ENCODE measurements at regions not wholly inside any gene's neighbourhood (a gene's known extent, or its start where the extent isn't known, plus 50 kb on each side); places are given as distances from the start of the nearest gene placed in this dataset.
"Not testable (repeated sequence)": the region's sequence is repeated elsewhere in the genome, so short reads cannot be mapped to it uniquely, and the experiment has no call there.

- H3K27me3 ChIP-seq, result peaks cover 0 to 19% (median 0%) of the 10 kb centered on the region in 9 donors
- H3K4me3 ChIP-seq, result no peak overlapping the region
- ATAC-seq (no peak), DNase-seq (no peak)
- H3K9me3 ChIP-seq, result no peaks in the 10 kb centered on the region
- peak overlapping the region in 2 of 12 donors; percentile 30 to 43 for H3K27ac ChIP-seq
- no peak for TF ChIP-seq CTCF (IDR thresholded peaks at IDR 0.05)
- intact Hi-C loops (cut with DNase I), result no loop called here
- H3K36me3 ChIP-seq, result no peaks in the 10 kb centered on the region
- peaks cover 0 to 17% (median 3%) of the 10 kb centered on the region in 12 donors for H3K4me1 ChIP-seq
- WGBS, 4 donors, result 74 to 82% (median 76%) methylated on average over 11 of the region's 11 CpGs
Observed at GRCh38 chr22:19608003-19608690, 83.9 kb upstream of the CLDN5 start.

DNA sequence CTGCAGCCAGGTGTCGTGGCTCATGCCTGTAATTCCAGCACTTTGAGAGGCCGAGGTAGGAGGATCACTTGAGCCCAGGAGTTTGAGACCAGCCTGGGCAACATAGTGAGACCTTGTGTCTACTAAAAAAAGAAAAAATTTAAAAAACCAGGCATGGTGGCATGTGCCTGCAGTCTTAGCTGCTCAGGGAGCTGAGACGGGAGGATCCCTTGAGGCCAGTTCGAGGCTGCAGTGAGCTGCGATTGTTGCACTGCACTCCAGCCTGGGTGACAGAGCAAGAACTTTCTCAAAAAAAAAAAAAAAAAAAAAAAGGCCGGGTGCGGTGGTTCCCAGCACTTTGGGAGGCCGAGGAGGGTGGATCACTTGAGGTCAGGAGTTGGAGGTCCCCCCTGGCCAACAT lies 85.5 kb upstream of the CLDN5 start:
- not testable (repeated sequence) for H3K4me1 ChIP-seq, DNase-seq, H3K36me3 ChIP-seq, H3K27ac ChIP-seq, H3K9me3 ChIP-seq, H3K4me3 ChIP-seq, ATAC-seq
- intact Hi-C loops (cut with DNase I), result loop anchor here in 1 of 10 donors (10.0 kb wide), 1 partner anchor 45 kb away; no protein-coding TSS in a partner anchor
- peaks cover 0 to 19% (median 0%) of the 10 kb centered on the region in 9 donors for H3K27me3 ChIP-seq
- 81 to 91% (median 83%) methylated on average over 8 of the region's 8 CpGs for WGBS, 4 donors

GRCh38 chr22:19610518-19611253 lies 86.5 kb upstream of the CLDN5 start:
- 67 to 73% (median 70%) methylated on average over 14 of the region's 14 CpGs for WGBS, 4 donors
- peaks cover 0 to 7% (median 0%) of the 10 kb centered on the region in 12 donors for H3K4me1 ChIP-seq
- H3K9me3 ChIP-seq, result no peaks in the 10 kb centered on the region
- H3K27ac ChIP-seq, result no peak overlapping the region
- H3K36me3 ChIP-seq, result no peaks in the 10 kb centered on the region
- H3K4me3 ChIP-seq, result no peak overlapping the region
- peaks cover 0 to 19% (median 0%) of the 10 kb centered on the region in 9 donors for H3K27me3 ChIP-seq
- DNase-seq (no peak), ATAC-seq (no peak)
- TF ChIP-seq CTCF (IDR thresholded peaks at IDR 0.05), result no peak
- no peak for TF ChIP-seq POLR2A (IDR thresholded peaks at IDR 0.05)
- intact Hi-C loops (cut with DNase I), result loop anchor here in 1 of 10 donors (10.0 kb wide), 1 partner anchor 46 kb away; no protein-coding TSS in a partner anchor

- DNase-seq, result no peak
- H3K9me3 ChIP-seq, result no peaks in the 10 kb centered on the region
- H3K4me3 ChIP-seq, result no peak overlapping the region
- peaks cover 0 to 16% (median 0%) of the 10 kb centered on the region in 9 donors for H3K27me3 ChIP-seq
- TF ChIP-seq POLR2A (IDR thresholded peaks at IDR 0.05), result no peak
- TF ChIP-seq CTCF (IDR thresholded peaks at IDR 0.05), result no peak
- peaks cover 0 to 7% (median 0%) of the 10 kb centered on the region in 12 donors for H3K4me1 ChIP-seq
- H3K36me3 ChIP-seq, result no peaks in the 10 kb centered on the region
- intact Hi-C loops (cut with DNase I), result loop anchor here in 1 of 10 donors (10.0 kb wide), 1 partner anchor 47 kb away; no protein-coding TSS in a partner anchor
- no peak overlapping the region for H3K27ac ChIP-seq
- ATAC-seq, result no peak
- 90 to 94% (median 91%) methylated on average over 9 to 16 of the region's 16 CpGs for WGBS, 4 donors
Observed at GRCh38 chr22:19611590-19611989, 87.4 kb upstream of the CLDN5 start.
